VCaP (cell line): ENCODE measurements at regions not wholly inside any gene's neighbourhood (a gene's known extent, or its start where the extent isn't known, plus 50 kb on each side); places are given as distances from the start of the nearest gene placed in this dataset.
"Not testable (repeated sequence)": the region's sequence is repeated elsewhere in the genome, so short reads cannot be mapped to it uniquely, and the experiment has no call there.

Source experiments
- H3K27ac ChIP-seq: fragments of 450-650 bp; 2 replicates; pipeline ENCODE4 v1.5.1; 2017
- TF ChIP-seq, protein P1 (sequence below): fragments of 450-650 bp; conservative IDR thresholded peaks from 2 replicates; pipeline ENCODE4 v1.5.1; 2017; ENCODE audit warnings: mild to moderate bottlenecking, moderate library complexity

DNA sequence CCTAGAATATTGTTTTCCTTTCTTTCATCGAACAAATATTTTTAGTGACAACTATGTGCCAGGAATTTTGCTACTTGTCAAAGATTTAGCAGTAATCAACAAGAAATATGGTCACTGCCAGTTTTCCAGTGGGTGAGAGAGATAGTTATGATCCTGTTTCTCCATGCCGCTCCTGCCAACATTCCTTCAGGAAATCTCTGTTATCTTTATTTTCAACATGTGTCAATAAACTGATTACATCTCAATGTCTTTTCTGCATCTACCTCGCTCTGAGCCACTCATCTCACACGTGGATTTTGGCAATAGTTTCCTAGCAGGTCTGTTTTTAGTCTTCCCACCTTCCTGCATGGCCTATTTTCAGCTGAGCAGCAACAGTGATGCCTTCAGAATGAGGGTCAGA lies 650.0 kb upstream of the STXBP6 start:
- TF ChIP-seq, protein P1, sequence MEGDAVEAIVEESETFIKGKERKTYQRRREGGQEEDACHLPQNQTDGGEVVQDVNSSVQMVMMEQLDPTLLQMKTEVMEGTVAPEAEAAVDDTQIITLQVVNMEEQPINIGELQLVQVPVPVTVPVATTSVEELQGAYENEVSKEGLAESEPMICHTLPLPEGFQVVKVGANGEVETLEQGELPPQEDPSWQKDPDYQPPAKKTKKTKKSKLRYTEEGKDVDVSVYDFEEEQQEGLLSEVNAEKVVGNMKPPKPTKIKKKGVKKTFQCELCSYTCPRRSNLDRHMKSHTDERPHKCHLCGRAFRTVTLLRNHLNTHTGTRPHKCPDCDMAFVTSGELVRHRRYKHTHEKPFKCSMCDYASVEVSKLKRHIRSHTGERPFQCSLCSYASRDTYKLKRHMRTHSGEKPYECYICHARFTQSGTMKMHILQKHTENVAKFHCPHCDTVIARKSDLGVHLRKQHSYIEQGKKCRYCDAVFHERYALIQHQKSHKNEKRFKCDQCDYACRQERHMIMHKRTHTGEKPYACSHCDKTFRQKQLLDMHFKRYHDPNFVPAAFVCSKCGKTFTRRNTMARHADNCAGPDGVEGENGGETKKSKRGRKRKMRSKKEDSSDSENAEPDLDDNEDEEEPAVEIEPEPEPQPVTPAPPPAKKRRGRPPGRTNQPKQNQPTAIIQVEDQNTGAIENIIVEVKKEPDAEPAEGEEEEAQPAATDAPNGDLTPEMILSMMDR, result no peak
- H3K27ac ChIP-seq, result peak overlapping the region; percentile 82

GRCh38 chr14:25698111-25698510 lies 648.2 kb upstream of the STXBP6 start:
- TF ChIP-seq, protein P1, result no peak
- H3K27ac ChIP-seq, result no peak overlapping the region; the same call in 1 of the 2 replicates

GRCh38 chr14:25696176-25696575 lies 646.2 kb upstream of the STXBP6 start:
- TF ChIP-seq, protein P1, result no peak
- H3K27ac ChIP-seq, result peak overlapping the region; percentile 10; the same call in 1 of the 2 replicates

DNA sequence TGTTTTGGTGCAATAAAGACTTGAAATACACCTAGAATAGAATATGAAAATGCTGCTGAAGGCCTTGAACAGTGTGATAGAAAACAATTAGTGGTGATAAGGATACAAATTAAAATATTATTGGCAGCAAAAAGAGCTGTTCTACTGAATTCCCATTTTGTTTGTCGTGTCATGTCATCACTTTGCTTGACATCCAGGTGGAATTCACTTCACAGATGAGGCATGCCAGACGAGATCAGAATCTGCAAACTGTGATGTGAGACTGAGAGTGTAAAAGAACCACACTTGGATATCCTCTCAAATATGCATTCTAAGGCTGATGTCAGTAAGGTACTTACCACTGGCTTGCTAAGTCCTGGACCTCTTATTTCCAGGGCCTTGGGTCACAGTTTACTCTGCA lies 635.1 kb upstream of the STXBP6 start:
- H3K27ac ChIP-seq, result no peak overlapping the region
- TF ChIP-seq, protein P1, result no peak

DNA sequence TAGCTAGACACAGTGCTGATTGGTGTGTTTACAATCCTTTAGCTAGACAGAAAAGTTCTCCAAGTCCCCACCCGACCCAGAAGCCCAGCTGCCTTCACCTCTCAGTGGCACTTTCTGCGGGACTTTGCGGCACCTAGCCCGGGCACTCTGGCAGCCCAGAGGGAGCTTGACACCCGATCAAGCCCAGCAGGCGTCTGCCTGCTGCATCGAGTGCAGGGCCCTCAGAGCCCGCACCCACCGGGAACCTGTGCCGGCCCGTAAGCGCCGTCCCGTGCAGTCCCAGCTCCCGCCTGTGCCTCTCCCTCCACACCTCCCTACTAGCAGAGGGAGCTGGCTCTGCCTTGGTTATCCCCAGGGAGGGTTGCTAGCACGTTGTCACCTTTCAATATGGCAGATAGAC lies 631.0 kb upstream of the STXBP6 start:
- TF ChIP-seq, protein P1, result no peak
- H3K27ac ChIP-seq, result no peak overlapping the region

DNA sequence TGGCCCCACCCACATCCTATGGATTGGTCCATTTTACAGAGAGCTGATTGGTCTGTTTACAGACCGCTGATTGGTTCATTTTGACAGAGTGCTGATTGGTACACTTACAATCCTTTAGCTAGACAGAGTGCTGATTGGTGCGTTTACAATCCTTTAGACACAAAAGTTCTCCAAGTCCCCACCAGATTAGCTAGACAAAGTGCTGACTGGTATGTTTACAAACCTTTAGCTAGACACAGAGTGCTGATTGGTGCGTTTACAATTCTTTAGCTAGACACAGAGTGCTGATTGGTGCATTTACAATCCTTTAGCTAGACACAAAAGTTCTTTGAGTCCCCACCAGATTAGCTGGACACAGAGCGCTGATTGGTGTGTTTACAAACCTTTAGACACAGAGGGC lies 630.6 kb upstream of the STXBP6 start:
- not testable (repeated sequence) for H3K27ac ChIP-seq

GRCh38 chr14:25677111-25677510 lies 627.2 kb upstream of the STXBP6 start:
- H3K27ac ChIP-seq, result no peak overlapping the region
- TF ChIP-seq, protein P1, result no peak

GRCh38 chr14:25667387-25667786 lies 617.4 kb upstream of the STXBP6 start:
- H3K27ac ChIP-seq, result no peak overlapping the region
- TF ChIP-seq, protein P1, result no peak
